ENCODE measurements at regions not wholly inside any gene's neighbourhood (a gene's known extent, or its start where the extent isn't known, plus 50 kb on each side); places are given as distances from the start of the nearest gene placed in this dataset.

DNA sequence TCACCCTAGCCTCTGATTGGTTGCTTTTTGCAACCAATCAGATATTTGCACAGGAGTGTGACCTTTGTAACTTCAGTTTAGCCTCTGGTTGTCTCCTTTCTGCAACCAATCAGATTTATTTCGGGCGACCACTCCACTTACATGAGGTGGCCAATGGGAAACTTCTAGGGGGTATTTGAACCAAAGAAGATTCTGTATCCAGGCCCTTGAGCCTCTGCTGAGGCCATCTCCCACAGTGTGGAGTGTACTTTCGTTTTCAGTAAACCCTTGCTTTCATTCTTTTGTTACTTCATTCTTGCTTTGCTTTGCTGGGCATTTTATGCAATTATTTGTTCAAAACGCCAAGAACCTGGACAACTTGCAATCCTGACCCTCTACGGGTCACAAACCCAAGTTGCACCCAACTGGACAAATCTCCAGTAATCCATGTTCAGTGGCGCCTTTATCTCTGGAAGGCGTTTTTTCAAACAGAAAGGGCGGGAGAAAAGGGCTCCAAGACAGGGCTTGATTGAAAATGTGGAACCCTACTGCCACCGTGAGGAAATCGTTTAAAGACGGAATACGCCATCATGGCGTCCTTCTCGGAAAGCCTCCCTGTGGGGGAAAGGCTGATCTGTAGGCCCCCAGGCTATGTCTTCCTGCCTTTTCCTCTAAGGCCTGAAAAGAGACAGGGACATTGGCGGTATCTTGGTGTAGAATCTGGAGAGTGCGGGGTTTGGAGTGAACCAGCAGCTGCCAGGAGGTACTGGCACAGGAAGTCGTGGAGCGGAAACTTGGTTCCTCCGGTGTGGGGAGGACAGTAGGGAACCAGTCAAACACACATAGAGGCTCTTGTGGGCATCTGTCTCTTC lies 184.6 kb downstream of the OR13H1 start (continued):
- TF ChIP-seq ZNF558 (tag by site-specific recombination; IDR thresholded peaks at IDR 0.05), result no peak
- peak; percentile 57 for TF ChIP-seq ZNF335 (tag by site-specific recombination; conservative IDR thresholded peaks at IDR 0.05)
- no peak for TF ChIP-seq MYNN (tag by site-specific recombination; IDR thresholded peaks at IDR 0.05; ENCODE audit: borderline replicate concordance)
- TF ChIP-seq, protein P1, sequence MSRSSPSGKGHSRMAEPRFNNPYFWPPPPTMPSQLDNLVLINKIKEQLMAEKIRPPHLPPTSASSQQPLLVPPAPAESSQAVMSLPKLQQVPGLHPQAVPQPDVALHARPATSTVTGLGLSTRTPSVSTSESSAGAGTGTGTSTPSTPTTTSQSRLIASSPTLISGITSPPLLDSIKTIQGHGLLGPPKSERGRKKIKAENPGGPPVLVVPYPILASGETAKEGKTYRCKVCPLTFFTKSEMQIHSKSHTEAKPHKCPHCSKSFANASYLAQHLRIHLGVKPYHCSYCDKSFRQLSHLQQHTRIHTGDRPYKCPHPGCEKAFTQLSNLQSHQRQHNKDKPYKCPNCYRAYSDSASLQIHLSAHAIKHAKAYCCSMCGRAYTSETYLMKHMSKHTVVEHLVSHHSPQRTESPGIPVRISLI (tag by site-specific recombination; IDR thresholded peaks at IDR 0.05), result no peak
- peak; percentile 15; the same call in 1 of the 2 replicates for TF ChIP-seq BCL11B (tag by site-specific recombination; IDR thresholded peaks at IDR 0.05; ENCODE audit: low read depth)
- no peak for TF ChIP-seq ZNF2 (tag by site-specific recombination; IDR thresholded peaks at IDR 0.05)
- 0 out of 2 replicates have a peak, but pooled peaks have one; percentile 41 for TF ChIP-seq HOXD13 (CRISPR knock-in tag; IDR thresholded peaks at IDR 0.05; ENCODE audit: borderline replicate concordance)
- TF ChIP-seq ZNF324 (tag by site-specific recombination; IDR thresholded peaks at IDR 0.05), result 0 out of 2 replicates have a peak, but pooled peaks have one; percentile 47
- TF ChIP-seq ZNF23 (tag by site-specific recombination; IDR thresholded peaks at IDR 0.05; ENCODE audit: borderline replicate concordance), result no peak
- no peak for TF ChIP-seq HOXA7 (CRISPR knock-in tag; IDR thresholded peaks at IDR 0.05; ENCODE audit: borderline replicate concordance)
- peak; percentile 69; the same call in 1 of the 2 replicates for TF ChIP-seq ZNF391 (tag by site-specific recombination; IDR thresholded peaks at IDR 0.05; ENCODE audit: borderline replicate concordance, low read depth)

DNA sequence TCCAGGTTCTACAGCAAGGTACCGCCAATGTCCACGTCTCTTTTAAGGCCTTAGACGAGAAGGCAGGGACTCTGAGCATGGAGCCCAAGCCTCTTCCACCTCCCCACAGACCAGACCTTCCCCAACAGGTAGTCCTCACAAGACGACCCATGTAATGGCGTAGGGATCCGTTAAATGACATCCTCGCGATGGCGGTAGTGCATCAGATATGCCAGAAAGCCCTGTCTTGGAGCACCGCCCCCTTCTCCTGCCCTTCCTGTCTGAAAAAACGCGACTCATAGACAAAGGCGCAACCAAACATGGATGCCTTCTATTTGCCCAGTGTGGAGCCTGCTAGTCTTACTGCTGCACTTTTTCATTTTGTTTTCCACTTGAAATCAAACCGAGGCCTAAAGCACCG lies 185.4 kb downstream of the OR13H1 start:
- H3K4me3 ChIP-seq (ENCODE audit: low read depth, low read length), result peak overlapping the region; percentile 42
- H3K27ac ChIP-seq (ENCODE audit: extremely low read depth, low read depth, low read length), result peak overlapping the region; percentile 75
- TF ChIP-seq ZNF23 (tag by site-specific recombination; IDR thresholded peaks at IDR 0.05; ENCODE audit: borderline replicate concordance), result no peak
- no peak for TF ChIP-seq ZNF423 (tag by site-specific recombination; IDR thresholded peaks at IDR 0.05)
- no peak for TF ChIP-seq ZNF549 (tag by site-specific recombination; IDR thresholded peaks at IDR 0.05)
- TF ChIP-seq, protein P2, sequence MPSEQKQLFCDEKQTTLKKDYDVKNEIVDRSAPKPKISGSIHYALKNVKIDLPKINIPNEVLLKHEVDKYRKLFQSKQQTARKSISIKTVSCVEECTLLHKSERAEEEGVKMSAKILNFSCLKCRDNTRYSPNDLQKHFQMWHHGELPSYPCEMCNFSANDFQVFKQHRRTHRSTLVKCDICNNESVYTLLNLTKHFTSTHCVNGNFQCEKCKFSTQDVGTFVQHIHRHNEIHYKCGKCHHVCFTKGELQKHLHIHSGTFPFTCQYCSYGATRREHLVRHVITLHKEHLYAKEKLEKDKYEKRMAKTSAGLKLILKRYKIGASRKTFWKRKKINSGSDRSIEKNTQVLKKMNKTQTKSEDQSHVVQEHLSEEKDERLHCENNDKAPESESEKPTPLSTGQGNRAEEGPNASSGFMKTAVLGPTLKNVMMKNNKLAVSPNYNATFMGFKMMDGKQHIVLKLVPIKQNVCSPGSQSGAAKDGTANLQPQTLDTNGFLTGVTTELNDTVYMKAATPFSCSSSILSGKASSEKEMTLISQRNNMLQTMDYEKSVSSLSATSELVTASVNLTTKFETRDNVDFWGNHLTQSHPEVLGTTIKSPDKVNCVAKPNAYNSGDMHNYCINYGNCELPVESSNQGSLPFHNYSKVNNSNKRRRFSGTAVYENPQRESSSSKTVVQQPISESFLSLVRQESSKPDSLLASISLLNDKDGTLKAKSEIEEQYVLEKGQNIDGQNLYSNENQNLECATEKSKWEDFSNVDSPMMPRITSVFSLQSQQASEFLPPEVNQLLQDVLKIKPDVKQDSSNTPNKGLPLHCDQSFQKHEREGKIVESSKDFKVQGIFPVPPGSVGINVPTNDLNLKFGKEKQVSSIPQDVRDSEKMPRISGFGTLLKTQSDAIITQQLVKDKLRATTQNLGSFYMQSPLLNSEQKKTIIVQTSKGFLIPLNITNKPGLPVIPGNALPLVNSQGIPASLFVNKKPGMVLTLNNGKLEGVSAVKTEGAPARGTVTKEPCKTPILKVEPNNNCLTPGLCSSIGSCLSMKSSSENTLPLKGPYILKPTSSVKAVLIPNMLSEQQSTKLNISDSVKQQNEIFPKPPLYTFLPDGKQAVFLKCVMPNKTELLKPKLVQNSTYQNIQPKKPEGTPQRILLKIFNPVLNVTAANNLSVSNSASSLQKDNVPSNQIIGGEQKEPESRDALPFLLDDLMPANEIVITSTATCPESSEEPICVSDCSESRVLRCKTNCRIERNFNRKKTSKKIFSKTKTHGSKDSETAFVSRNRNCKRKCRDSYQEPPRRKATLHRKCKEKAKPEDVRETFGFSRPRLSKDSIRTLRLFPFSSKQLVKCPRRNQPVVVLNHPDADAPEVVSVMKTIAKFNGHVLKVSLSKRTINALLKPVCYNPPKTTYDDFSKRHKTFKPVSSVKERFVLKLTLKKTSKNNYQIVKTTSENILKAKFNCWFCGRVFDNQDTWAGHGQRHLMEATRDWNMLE (tag by site-specific recombination; conservative IDR thresholded peaks at IDR 0.05; ENCODE audit: low read depth), result no peak
- peak; percentile 93 for TF ChIP-seq SCRT1 (tag by site-specific recombination; IDR thresholded peaks at IDR 0.05; ENCODE audit: borderline replicate concordance)
- TF ChIP-seq ZNF792 (tag by site-specific recombination; IDR thresholded peaks at IDR 0.05), result no peak
- no peak for TF ChIP-seq ZNF785 (tag by site-specific recombination; IDR thresholded peaks at IDR 0.05)
- TF ChIP-seq SCRT2 (tag by site-specific recombination; IDR thresholded peaks at IDR 0.05), result peak; percentile 90
- TF ChIP-seq ZNF629 (tag by site-specific recombination; IDR thresholded peaks at IDR 0.05), result peak; percentile 11; the same call in 1 of the 2 replicates
- TF ChIP-seq, protein P3, sequence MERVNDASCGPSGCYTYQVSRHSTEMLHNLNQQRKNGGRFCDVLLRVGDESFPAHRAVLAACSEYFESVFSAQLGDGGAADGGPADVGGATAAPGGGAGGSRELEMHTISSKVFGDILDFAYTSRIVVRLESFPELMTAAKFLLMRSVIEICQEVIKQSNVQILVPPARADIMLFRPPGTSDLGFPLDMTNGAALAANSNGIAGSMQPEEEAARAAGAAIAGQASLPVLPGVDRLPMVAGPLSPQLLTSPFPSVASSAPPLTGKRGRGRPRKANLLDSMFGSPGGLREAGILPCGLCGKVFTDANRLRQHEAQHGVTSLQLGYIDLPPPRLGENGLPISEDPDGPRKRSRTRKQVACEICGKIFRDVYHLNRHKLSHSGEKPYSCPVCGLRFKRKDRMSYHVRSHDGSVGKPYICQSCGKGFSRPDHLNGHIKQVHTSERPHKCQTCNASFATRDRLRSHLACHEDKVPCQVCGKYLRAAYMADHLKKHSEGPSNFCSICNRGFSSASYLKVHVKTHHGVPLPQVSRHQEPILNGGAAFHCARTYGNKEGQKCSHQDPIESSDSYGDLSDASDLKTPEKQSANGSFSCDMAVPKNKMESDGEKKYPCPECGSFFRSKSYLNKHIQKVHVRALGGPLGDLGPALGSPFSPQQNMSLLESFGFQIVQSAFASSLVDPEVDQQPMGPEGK (tag by site-specific recombination; IDR thresholded peaks at IDR 0.05), result no peak
- no peak for TF ChIP-seq ZNF624 (tag by site-specific recombination; IDR thresholded peaks at IDR 0.05)
- TF ChIP-seq KLF10 (tag by site-specific recombination; IDR thresholded peaks at IDR 0.05), result peak; percentile 30; the same call in 1 of the 2 replicates
- TF ChIP-seq, protein P4, sequence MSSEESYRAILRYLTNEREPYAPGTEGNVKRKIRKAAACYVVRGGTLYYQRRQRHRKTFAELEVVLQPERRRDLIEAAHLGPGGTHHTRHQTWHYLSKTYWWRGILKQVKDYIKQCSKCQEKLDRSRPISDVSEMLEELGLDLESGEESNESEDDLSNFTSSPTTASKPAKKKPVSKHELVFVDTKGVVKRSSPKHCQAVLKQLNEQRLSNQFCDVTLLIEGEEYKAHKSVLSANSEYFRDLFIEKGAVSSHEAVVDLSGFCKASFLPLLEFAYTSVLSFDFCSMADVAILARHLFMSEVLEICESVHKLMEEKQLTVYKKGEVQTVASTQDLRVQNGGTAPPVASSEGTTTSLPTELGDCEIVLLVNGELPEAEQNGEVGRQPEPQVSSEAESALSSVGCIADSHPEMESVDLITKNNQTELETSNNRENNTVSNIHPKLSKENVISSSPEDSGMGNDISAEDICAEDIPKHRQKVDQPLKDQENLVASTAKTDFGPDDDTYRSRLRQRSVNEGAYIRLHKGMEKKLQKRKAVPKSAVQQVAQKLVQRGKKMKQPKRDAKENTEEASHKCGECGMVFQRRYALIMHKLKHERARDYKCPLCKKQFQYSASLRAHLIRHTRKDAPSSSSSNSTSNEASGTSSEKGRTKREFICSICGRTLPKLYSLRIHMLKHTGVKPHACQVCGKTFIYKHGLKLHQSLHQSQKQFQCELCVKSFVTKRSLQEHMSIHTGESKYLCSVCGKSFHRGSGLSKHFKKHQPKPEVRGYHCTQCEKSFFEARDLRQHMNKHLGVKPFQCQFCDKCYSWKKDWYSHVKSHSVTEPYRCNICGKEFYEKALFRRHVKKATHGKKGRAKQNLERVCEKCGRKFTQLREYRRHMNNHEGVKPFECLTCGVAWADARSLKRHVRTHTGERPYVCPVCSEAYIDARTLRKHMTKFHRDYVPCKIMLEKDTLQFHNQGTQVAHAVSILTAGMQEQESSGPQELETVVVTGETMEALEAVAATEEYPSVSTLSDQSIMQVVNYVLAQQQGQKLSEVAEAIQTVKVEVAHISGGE (tag by site-specific recombination; conservative IDR thresholded peaks at IDR 0.05; ENCODE audit: low read depth), result no peak
- 0 out of 2 replicates have a peak, but pooled peaks have one; percentile 12 for TF ChIP-seq ZSCAN30 (tag by site-specific recombination; IDR thresholded peaks at IDR 0.05)

More for the DNA sequence above, 185.4 kb downstream of the OR13H1 start:
- CTCF ChIA-PET, result interaction anchor here (1.0 kb wide), 1 partner anchor 11 kb away, joined by 4 read pairs; no protein-coding TSS in a partner anchor
- Histone ChIP-seq H3K4me1 (ENCODE audit: control insufficient read depth, insufficient read depth, low read length) (no peaks in the 10 kb centered on the region), H3K36me3 (ENCODE audit: control insufficient read depth in 2 of 2, insufficient read depth in 1 of 2, low read length in 2 of 2) (peaks cover 3 to 7% of the 10 kb centered on the region in 2 experiments; a peak in 2 of 3 replicates), H3K9me3 (ENCODE audit: control insufficient read depth, insufficient read depth, low read depth, low read length) (no peaks in the 10 kb centered on the region; the same call in 1 of the 2 replicates)
- POLR2A ChIA-PET, result no interaction called here

Data from HEK293 (cell line).